HG03571 (cell line): ENCODE measurements at regions not wholly inside any gene's neighbourhood (a gene's known extent, or its start where the extent isn't known, plus 50 kb on each side); places are given as distances from the start of the nearest gene placed in this dataset.
"Not testable (repeated sequence)": the region's sequence is repeated elsewhere in the genome, so short reads cannot be mapped to it uniquely, and the experiment has no call there.

Experiments used
- ATAC-seq: cut with Tn5 transposase; IDR thresholded peaks from one replicate; pipeline ENCODE4 v1.9.1; 2021; ENCODE audit not compliant: unreplicated experiment

- peak; percentile 55 for ATAC-seq
These were observed 228.7 kb upstream of the SLC8A1 start for GRCh38 chr2:40680547-40680946.

- ATAC-seq = no peak
These were observed 238.1 kb upstream of the SLC8A1 start for GRCh38 chr2:40690036-40690435.

GRCh38 chr2:40690525-40690924 is 238.6 kb upstream of the SLC8A1 start:
- no peak for ATAC-seq

- ATAC-seq = no peak
These were observed 248.5 kb upstream of the SLC8A1 start for GRCh38 chr2:40700231-40700954.

- not testable (repeated sequence) for ATAC-seq
These were observed 260.5 kb upstream of the SLC8A1 start for GRCh38 chr2:40712197-40712894.

GRCh38 chr2:40716879-40717278 is 265.0 kb upstream of the SLC8A1 start:
- ATAC-seq = no peak

- ATAC-seq = no peak
These were observed 267.5 kb upstream of the SLC8A1 start for GRCh38 chr2:40719414-40719813.

- ATAC-seq = no peak
These were observed 269.7 kb upstream of the SLC8A1 start for GRCh38 chr2:40721595-40721994.

GRCh38 chr2:40723194-40723593 is 271.3 kb upstream of the SLC8A1 start:
- no peak for ATAC-seq

GRCh38 chr2:40725040-40725439 is 273.1 kb upstream of the SLC8A1 start:
- ATAC-seq = no peak

GRCh38 chr2:40725950-40726349 is 274.1 kb upstream of the SLC8A1 start:
- ATAC-seq = no peak

- no peak for ATAC-seq
These were observed 282.9 kb upstream of the SLC8A1 start for GRCh38 chr2:40734797-40735196.

- ATAC-seq = no peak
These were observed 285.3 kb upstream of the SLC8A1 start for GRCh38 chr2:40737180-40737579.

GRCh38 chr2:40740419-40740818 is 288.5 kb upstream of the SLC8A1 start:
- no peak for ATAC-seq

GRCh38 chr2:40741532-40741931 is 289.6 kb upstream of the SLC8A1 start:
- no peak for ATAC-seq

- ATAC-seq = no peak
These were observed 294.3 kb upstream of the SLC8A1 start for GRCh38 chr2:40746191-40746590.

- ATAC-seq = no peak
These were observed 300.1 kb upstream of the SLC8A1 start for GRCh38 chr2:40751981-40752380.

GRCh38 chr2:40752796-40753195 is 300.9 kb upstream of the SLC8A1 start:
- ATAC-seq = no peak

- no peak for ATAC-seq
These were observed 303.0 kb upstream of the SLC8A1 start for GRCh38 chr2:40754912-40755311.

- no peak for ATAC-seq
These were observed 306.7 kb upstream of the SLC8A1 start for GRCh38 chr2:40758401-40759155.

GRCh38 chr2:40760071-40760666 is 308.3 kb upstream of the SLC8A1 start:
- no peak for ATAC-seq
